ENCODE measurements at regions not wholly inside any gene's neighbourhood (a gene's known extent, or its start where the extent isn't known, plus 50 kb on each side); places are given as distances from the start of the nearest gene placed in this dataset.
"Not testable (repeated sequence)": the region's sequence is repeated elsewhere in the genome, so short reads cannot be mapped to it uniquely, and the experiment has no call there.

GRCh38 chr7:356691-357462 lies 66.9 kb downstream of the FOXL3 start:
- no peak for DNase-seq (ENCODE audit: low spot score)

DNA sequence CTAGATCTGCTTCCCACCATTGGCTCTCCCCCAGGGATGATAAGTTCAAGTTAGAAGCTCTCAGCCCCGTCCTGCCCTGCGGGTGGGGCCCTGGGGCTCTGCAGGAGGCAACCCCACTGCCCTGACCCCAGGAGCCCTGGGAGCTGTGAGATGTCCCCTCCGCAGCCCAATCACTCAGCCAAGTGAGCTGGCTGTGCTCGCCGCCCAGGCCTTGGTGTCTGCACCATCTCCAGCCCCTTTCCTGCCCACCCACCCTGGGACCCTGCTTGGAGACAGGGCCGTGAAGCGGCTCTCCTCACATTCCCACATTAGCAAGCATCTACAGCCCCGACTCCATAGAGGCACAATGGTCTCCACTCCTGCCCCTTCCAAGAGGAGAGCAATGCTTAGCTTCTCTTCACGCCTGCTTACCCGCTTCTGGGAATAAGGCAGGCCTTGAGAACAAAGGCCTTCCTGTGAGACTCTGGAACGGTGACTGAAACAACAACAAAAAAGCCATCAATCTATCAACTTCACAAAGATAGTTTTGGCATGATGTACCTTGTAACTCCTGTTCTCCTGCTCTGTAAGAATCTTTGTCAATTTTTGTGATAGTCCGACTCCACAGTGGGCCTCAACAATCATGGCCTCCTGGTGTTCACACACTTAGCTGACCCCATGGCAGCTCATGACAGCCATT lies 67.7 kb downstream of the FOXL3 start:
- no peak for DNase-seq (ENCODE audit: low spot score)

- DNase-seq (ENCODE audit: low spot score) = no peak
These were observed 68.4 kb downstream of the FOXL3 start for GRCh38 chr7:358352-358751.

GRCh38 chr7:359226-359765 lies 69.3 kb downstream of the FOXL3 start:
- no peak for DNase-seq (ENCODE audit: low spot score)

DNA sequence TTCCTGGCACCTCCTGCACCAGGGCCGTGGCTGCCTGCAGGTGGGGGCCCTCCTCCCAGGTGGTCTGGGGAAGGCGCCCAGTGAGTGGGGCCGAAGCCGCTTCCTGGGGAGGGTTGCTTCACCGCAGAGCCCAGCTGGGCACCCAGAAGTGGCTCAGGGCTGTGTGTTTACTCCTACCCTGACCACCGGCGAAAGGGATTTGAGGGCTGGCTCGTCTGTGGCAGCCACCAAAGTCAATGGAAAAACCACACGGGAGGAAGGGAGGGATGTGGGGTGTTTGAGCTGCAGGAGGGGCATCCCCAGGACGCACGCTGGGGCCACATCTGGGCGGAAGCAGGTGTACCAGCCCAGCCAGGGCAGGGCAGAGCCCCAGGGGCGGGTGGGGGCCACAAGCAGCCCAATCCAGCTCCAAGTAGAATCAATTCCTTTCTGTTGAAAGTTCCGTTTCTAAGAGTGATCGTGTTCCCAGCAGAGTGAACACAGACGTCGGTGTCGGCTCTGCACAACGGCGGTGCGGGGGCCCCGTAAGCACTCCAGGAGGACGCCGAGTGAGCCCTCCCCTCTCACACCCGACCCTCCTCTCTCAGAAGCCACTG lies 69.9 kb downstream of the FOXL3 start:
- no peak for DNase-seq (ENCODE audit: low spot score)

GRCh38 chr7:360454-361100 lies 70.6 kb downstream of the FOXL3 start:
- DNase-seq (ENCODE audit: low spot score) = no peak

DNA sequence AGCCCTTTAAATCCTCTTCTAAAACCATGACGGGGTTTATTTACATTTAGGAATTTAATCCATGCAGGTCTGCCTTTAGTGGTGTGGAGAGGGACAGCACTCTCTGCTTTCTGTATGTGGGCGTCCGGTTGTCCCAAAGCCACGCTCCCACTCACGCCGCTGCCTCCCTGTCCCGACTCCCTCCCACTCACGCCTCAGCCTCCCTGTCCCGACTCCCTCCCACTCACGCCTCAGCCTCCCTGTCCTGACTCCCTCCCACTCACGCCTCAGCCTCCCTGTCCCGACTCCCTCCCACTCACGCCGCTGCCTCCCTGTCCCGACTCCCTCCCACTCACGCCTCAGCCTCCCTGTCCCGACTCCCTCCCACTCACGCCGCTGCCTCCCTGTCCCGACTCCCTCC lies 71.2 kb downstream of the FOXL3 start:
- DNase-seq (ENCODE audit: low spot score) = not testable (repeated sequence)

DNA sequence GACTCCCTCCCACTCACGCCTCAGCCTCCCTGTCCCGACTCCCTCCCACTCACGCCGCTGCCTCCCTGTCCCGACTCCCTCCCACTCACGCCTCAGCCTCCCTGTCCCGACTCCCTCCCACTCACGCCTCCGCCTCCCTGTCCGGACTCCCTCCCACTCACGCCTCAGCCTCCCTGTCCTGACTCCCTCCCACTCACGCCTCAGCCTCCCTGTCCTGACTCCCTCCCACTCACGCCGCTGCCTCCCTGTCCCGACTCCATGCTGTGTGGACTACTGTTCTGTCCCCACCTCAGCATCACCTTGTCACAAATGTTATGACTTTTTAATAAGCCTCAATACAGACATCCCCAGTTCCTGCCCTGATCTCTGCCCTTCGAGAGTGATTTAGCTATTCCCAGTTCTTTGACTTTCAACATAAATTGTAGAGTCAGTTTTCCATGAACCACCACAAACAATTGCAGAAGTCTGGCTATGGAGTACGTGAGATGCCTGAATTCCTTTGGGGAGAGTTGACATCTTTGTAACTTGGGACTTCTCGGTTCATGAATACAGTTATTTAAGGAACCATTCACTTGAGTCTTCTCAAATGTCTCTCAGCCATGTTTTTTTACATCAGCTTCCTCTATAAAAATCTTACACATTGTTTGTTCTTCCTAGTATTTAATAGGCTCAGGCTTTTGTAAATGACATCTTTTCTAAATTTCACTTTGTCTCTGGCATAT lies 71.9 kb downstream of the FOXL3 start:
- DNase-seq (ENCODE audit: low spot score) = no peak

DNA sequence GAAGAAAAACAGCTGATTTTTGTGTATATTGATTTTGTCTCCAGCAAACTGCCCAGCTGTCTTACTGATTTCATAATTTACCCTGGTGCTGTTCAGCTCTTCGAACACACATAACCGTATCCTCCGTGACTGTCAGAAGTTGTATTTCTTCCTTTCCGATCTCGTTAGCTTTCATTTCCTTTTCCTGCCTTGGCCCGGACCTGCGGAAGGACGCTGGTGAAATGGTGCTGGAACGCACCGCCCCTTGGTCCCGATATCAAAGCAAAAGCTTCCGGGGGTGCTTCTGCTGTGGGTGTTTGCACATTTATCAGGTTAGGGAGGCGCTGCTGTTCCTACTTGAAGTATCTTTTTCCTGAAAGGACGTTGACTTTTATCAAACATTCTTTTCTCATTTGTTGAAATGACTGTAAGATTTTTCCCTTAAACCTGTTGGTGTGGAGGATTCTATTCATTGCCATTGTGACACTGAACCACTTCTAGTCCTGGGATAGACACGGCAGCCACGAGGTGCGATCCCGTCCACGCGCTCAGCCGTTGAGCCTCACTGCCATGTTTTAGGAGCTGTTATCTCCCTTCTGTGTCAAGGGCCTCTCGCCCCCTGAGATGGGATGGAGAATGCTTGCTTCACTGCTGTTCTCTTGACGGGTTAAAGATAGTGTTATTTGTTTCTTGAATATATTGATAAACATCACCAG lies 72.6 kb downstream of the FOXL3 start:
- DNase-seq (ENCODE audit: low spot score) = no peak

DNA sequence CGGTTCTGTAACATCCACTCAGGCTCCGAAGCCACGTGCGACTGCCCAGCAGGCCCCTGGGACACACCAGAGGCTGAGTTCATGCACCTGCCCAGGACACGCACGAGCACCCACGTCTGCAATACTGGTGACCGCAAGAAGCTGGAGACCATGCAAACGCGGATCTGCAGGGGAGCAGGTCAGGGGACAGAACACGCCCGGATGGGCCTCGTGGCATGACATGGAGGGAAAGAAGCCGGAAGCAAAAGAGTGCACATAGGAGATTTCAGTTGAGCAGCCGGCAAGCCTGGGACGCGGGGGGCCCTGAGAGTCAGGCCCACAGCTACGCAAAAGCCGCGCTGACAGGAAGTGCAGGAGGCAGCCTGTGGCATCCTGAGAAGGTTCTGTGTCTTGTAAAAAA lies 73.7 kb downstream of the FOXL3 start:
- no peak for DNase-seq (ENCODE audit: low spot score)

GRCh38 chr7:364536-364935 lies 74.6 kb downstream of the FOXL3 start:
- DNase-seq (ENCODE audit: low spot score) = no peak

DNA sequence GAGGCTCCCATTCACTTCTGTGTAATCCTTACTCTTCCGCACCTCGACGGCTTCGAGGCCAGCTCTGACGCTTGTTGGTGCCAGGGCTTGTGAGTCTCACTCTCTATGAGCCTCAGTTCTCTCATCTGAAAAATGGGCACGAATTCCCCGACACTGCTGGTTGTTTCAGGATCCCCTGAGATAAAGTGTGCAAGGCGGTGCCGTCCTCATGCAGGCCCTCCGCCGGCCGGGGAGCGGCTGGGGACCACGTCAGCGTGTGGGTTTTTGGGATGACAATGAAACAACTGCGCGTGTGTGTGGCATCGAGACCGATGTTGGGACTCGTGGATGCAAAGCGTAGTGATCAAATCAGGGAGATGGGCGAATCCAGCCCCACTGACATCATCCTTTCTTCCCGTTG lies 75.6 kb downstream of the FOXL3 start:
- no peak for DNase-seq (ENCODE audit: low spot score)

- no peak for DNase-seq (ENCODE audit: low spot score)
These were observed 76.3 kb downstream of the FOXL3 start for GRCh38 chr7:366161-366803.

DNA sequence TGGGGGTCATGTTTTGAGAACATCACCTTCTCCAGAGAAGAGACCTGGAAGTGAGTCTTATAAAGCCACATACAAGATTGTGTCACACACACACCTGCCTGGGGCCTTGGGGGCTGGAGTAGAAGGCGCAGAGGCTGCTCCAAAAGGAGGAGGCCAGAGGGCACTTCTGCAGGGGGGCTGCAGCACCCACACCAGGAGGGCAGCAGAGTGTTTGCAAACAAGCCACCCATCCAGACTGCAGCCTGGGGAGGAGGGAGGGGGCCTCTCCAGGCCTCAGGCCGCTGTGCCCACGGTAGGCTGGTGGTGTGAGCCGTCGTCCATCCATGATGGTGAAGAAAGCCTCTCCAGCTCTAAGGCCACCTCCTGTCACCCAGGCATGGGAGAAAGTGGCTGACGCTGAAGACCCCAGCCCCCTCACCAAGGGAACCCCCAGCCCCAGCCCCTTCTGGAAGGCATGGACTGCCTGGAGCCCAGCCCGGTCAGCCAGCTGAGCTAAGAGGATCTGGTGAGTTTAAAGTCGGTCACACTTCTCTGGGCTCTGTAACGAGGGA lies 77.5 kb downstream of the FOXL3 start:
- no peak for DNase-seq (ENCODE audit: low spot score)

GRCh38 chr7:368651-369475 lies 78.9 kb downstream of the FOXL3 start:
- DNase-seq (ENCODE audit: low spot score) = no peak

GRCh38 chr7:369476-370258 lies 79.7 kb downstream of the FOXL3 start:
- no peak for DNase-seq (ENCODE audit: low spot score)

DNA sequence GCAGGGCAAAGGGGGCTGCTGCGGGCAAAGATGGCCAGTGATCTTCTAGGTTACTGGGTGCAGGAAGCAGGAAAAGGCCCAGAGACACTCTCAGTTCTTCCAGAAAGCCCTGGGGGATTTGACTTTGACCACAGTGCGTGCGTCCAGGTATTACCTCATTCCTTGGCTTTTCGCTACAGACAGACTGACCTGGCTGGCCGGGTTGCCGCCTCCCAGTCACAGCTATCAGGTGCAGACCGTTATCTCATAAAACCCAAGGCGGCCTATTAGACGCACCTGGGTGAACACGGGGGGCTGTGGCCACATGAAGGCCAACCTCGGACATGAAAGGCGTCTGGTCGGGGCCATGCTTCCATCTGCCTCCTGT lies 80.3 kb downstream of the FOXL3 start:
- DNase-seq (ENCODE audit: low spot score) = no peak

DNA sequence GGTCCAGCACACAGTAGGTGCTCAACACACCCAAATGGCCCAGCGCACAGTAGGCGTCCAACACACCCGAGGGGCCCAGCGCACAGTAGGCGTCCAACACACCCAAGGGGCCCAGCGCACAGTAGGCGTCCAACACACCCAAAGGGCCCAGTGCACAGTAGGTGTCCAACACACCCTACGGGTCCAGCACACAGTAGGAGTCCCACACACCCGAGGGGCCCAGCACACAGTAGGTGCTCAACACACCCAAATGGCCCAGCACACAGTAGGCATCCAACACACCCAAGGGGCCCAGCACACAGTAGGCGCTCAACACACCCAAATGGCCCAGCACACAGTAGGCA lies 80.8 kb downstream of the FOXL3 start:
- DNase-seq (ENCODE audit: low spot score) = no peak
